Keratinocyte (primary cell): ENCODE measurements at regions not wholly inside any gene's neighbourhood (a gene's known extent, or its start where the extent isn't known, plus 50 kb on each side); places are given as distances from the start of the nearest gene placed in this dataset.

Experiments used
- DNase-seq: peaks from one replicate; pipeline ENCODE4 v3.0.0-alpha.2; 2011; ENCODE audit warnings: low read depth, missing footprints, low spot score
- FAIRE-seq: peaks from 2 replicates; lab custom pipeline; 2011; peaks lifted over from hg19 to GRCh38; lab: Jason Lieb, UNC
- H2AFZ ChIP-seq: 2 replicates; pipeline ENCODE4 v1.6.0; 2012; ENCODE audit warnings: low read length, control low read depth, inconsistent platforms; ENCODE audit not compliant: control insufficient read depth
- H3K27ac ChIP-seq: 2 replicates; pipeline ENCODE4 v1.5.1; 2011; ENCODE audit warnings: low read length; ENCODE audit not compliant: control insufficient read depth, insufficient read depth
- H3K27me3 ChIP-seq: 3 replicates; pipeline ENCODE4 v1.6.0; 2011; ENCODE audit warnings: low read length; ENCODE audit not compliant: control insufficient read depth, insufficient read depth; ENCODE audit errors: extremely low read depth
- H3K36me3 ChIP-seq, 2 experiments: 2 replicates in 1 of 2; 3 replicates in 1 of 2; pipeline ENCODE4 v1.5.1; 2011; ENCODE audit warnings: low read length in 2 of 2, mild to moderate bottlenecking in 1 of 2; ENCODE audit not compliant: control insufficient read depth in 2 of 2, insufficient read depth in 2 of 2; ENCODE audit errors: extremely low read depth in 1 of 2
- H3K4me1 ChIP-seq: 3 replicates; pipeline ENCODE4 v1.5.1; 2011; ENCODE audit warnings: low read length; ENCODE audit not compliant: control insufficient read depth, insufficient read depth; ENCODE audit errors: extremely low read depth
- H3K4me2 ChIP-seq: 3 replicates; pipeline ENCODE4 v1.6.0; 2011; ENCODE audit warnings: low read depth, low read length; ENCODE audit not compliant: control insufficient read depth, insufficient read depth; ENCODE audit errors: extremely low read depth
- H3K4me3 ChIP-seq, 3 experiments: fragments of 200-600 bp in 1 of 3; sonication (generic) in 1 of 3; 2 replicates in 2 of 3; 3 replicates in 1 of 3; pipeline ENCODE4 v1.5.1; 2011 to 2016; ENCODE audit warnings: low read length in 3 of 3, mild to moderate bottlenecking in 3 of 3, control low read depth in 2 of 3, inconsistent platforms in 1 of 3, low read depth in 1 of 3, mixed read lengths in 1 of 3, mixed run types in 1 of 3, moderate library complexity in 1 of 3; ENCODE audit not compliant: control insufficient read depth in 2 of 3, insufficient read depth in 2 of 3; ENCODE audit errors: extremely low read depth in 1 of 3
- H3K79me2 ChIP-seq: 2 replicates; pipeline ENCODE4 v1.6.0; 2012; ENCODE audit warnings: low read length; ENCODE audit not compliant: control insufficient read depth, insufficient read depth
- H3K9ac ChIP-seq: 3 replicates; pipeline ENCODE4 v1.6.0; 2011; ENCODE audit warnings: low read length; ENCODE audit not compliant: control insufficient read depth, insufficient read depth; ENCODE audit errors: extremely low read depth
- H3K9me1 ChIP-seq: 3 replicates; pipeline ENCODE4 v1.6.0; 2011; ENCODE audit warnings: low read length; ENCODE audit not compliant: control insufficient read depth, insufficient read depth; ENCODE audit errors: extremely low read depth
- H3K9me3 ChIP-seq: 2 replicates; pipeline ENCODE4 v1.5.1; 2012; ENCODE audit warnings: low read depth, low read length; ENCODE audit not compliant: control insufficient read depth
- H4K20me1 ChIP-seq: 3 replicates; pipeline ENCODE4 v1.6.0; 2011; ENCODE audit warnings: low read length; ENCODE audit not compliant: control insufficient read depth, insufficient read depth; ENCODE audit errors: extremely low read depth
- EZH2 ChIP-seq: IDR thresholded peaks from one replicate; pipeline ENCODE4 v1.6.1; 2012; ENCODE audit warnings: inconsistent platforms, mild to moderate bottlenecking, low read length, moderate library complexity
- dilution Hi-C: fragments of 300-500 bp; cut with MboI; formaldehyde crosslinking; loops from one replicate; pipeline ENCODE4 v1.7.0; 2020; ENCODE audit warnings: low sequenced_read_pairs; ENCODE audit not compliant: extremely low pct_ligation_motif_present
- TF ChIP-seq, protein P1 (sequence below), 3 experiments: IDR thresholded peaks in 1 of 3; conservative IDR thresholded peaks in 1 of 3; optimal IDR thresholded peaks in 1 of 3; 2 replicates in 2 of 3; 3 replicates in 1 of 3; pipeline versions ENCODE3 to v1.5.1; 2011; ENCODE audit warnings: low read length in 3 of 3, mild to moderate bottlenecking in 3 of 3, moderate library complexity in 2 of 3, control low read depth in 1 of 3, inconsistent platforms in 1 of 3; ENCODE audit not compliant: insufficient read depth in 2 of 3; ENCODE audit errors: extremely low read depth in 1 of 3

DNA sequence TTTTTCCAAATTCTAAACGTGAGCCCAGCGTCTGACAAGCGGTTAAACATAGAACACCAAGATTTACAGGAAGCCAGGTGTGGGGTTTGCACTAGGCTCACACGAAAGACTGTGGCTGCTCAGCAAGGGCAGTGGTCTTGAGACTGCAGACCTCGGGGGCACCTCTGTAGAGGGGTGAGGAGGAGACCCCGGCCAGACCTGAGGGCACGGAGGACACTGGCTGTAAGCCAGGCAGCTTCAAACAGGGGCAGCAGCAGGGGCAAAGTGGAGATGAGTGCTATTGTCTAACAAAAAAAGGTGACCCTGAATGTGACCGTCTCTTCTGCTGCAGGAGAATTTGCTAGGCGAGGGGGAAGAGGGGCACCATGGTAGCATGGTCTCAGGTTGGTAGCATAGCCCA, 140.3 kb downstream of the CYP26B1 start:
- Histone ChIP-seq H3K27me3 (no peaks in the 10 kb centered on the region), H3K79me2 (no peaks in the 10 kb centered on the region), H3K36me3 (no peaks in the 10 kb centered on the region), H3K4me1 (peaks cover 8% of the 10 kb centered on the region), H3K9ac (no peak overlapping the region), H3K4me3 (no peak overlapping the region), H4K20me1 (no peaks in the 10 kb centered on the region), H3K27ac (no peak overlapping the region), H2AFZ (no peak overlapping the region), H3K9me1 (no peaks in the 10 kb centered on the region), H3K4me2 (no peak overlapping the region), H3K9me3 (no peaks in the 10 kb centered on the region)
- TF ChIP-seq, protein P1, sequence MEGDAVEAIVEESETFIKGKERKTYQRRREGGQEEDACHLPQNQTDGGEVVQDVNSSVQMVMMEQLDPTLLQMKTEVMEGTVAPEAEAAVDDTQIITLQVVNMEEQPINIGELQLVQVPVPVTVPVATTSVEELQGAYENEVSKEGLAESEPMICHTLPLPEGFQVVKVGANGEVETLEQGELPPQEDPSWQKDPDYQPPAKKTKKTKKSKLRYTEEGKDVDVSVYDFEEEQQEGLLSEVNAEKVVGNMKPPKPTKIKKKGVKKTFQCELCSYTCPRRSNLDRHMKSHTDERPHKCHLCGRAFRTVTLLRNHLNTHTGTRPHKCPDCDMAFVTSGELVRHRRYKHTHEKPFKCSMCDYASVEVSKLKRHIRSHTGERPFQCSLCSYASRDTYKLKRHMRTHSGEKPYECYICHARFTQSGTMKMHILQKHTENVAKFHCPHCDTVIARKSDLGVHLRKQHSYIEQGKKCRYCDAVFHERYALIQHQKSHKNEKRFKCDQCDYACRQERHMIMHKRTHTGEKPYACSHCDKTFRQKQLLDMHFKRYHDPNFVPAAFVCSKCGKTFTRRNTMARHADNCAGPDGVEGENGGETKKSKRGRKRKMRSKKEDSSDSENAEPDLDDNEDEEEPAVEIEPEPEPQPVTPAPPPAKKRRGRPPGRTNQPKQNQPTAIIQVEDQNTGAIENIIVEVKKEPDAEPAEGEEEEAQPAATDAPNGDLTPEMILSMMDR (optimal IDR thresholded peaks at IDR 0.05 in 1 of 3, IDR thresholded peaks at IDR 0.05 in 1 of 3, conservative IDR thresholded peaks at IDR 0.05 in 1 of 3; ENCODE audit: extremely low read depth in 1 of 3, insufficient read depth in 2 of 3, low read length in 3 of 3), result no peak
- no peak for TF ChIP-seq EZH2
- dilution Hi-C loops, result no loop called here
- DNase-seq, result no peak
- FAIRE-seq, result no peak

DNA sequence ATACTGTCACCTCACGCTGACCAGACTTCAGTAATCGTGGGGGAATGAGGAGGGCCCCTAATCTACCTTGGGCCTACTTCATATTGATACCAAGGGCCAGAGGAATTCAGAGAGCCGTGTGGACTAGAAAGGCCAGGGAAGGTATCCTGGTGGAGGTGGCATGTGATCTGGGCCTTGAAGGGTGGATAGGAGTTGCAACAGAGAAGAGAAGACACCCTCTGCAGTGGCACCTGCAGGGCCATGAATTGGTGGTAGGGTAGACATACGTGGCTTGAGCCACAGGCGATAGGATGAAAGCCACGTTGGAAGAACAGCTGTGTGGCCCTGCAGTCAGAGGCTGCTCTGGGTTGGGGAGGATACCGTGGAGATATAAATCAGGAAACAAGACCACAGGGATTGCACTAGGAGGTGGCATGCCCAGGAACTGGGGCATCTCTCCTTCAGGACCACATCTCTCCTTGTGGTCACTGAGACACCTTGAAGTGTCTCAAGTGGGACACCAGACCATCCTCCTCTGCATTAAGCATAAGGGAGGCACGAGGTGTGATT, 141.4 kb downstream of the CYP26B1 start:
- Histone ChIP-seq H3K9me1 (no peaks in the 10 kb centered on the region), H3K27ac (no peak overlapping the region), H3K27me3 (no peaks in the 10 kb centered on the region), H3K79me2 (no peaks in the 10 kb centered on the region), H2AFZ (no peak overlapping the region), H3K9me3 (no peaks in the 10 kb centered on the region), H3K4me1 (peaks cover 8% of the 10 kb centered on the region), H3K9ac (no peak overlapping the region), H4K20me1 (no peaks in the 10 kb centered on the region), H3K36me3 (no peaks in the 10 kb centered on the region), H3K4me3 (no peak overlapping the region), H3K4me2 (no peak overlapping the region)
- TF ChIP-seq, protein P1 (optimal IDR thresholded peaks at IDR 0.05 in 1 of 3, IDR thresholded peaks at IDR 0.05 in 1 of 3, conservative IDR thresholded peaks at IDR 0.05 in 1 of 3; ENCODE audit: extremely low read depth in 1 of 3, insufficient read depth in 2 of 3, low read length in 3 of 3), result no peak
- TF ChIP-seq EZH2, result no peak
- DNase-seq (no peak), FAIRE-seq (no peak)
- dilution Hi-C loops, result no loop called here
